ENCODE measurements at regions not wholly inside any gene's neighbourhood (a gene's known extent, or its start where the extent isn't known, plus 50 kb on each side); places are given as distances from the start of the nearest gene placed in this dataset.
"Not testable (repeated sequence)": the region's sequence is repeated elsewhere in the genome, so short reads cannot be mapped to it uniquely, and the experiment has no call there.

DNA sequence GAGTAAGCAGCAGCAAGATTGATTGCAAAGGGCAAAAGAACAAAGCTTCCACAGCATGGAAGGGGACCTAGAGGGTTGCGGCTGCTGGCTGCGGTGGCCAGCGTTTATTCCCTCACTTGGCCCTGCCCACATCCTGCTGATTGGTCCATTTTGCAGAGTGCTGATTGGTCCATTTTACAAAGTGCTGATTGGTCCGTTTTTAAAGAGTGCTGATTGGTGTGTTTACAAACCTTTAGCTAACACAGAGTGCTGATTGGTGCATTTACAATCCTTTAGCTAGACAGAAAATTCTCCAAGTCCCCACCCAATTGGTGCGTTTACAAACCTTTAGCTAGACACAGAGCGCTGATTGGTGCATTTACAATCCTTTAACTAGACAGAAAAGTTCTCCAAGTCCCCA, 194.4 kb downstream of the MC4R start:
- H3K9ac ChIP-seq (replicated peaks in 1 of 4; ENCODE audit: extremely low read depth in 1 of 4, low read depth in 3 of 4, low read length in 3 of 4); H3K23me2 ChIP-seq (ENCODE audit: low read depth, low read length); H3K18ac ChIP-seq (ENCODE audit: extremely low read depth, low read length); H3K79me1 ChIP-seq (ENCODE audit: low read depth, low read length); H2BK15ac ChIP-seq (ENCODE audit: low read length); H3K36me3 ChIP-seq (ENCODE audit: control insufficient read depth in 2 of 4, insufficient read depth in 4 of 4, low read length in 3 of 4); H2BK120ac ChIP-seq (replicated peaks; ENCODE audit: low read depth, low read length); H2BK5ac ChIP-seq (ENCODE audit: low read depth, low read length); H3K27ac ChIP-seq (ENCODE audit: low read depth, low read length); H4K5ac ChIP-seq (ENCODE audit: insufficient read length, low read depth, low read length); H3K9me3 ChIP-seq (ENCODE audit: insufficient read depth in 2 of 2, low read depth in 1 of 2, low read length in 1 of 2); H2AK5ac ChIP-seq (ENCODE audit: low read depth, low read length); H3K4ac ChIP-seq (replicated peaks; ENCODE audit: insufficient read length, low read depth, low read length); H4K20me1 ChIP-seq (replicated peaks in 1 of 2; ENCODE audit: control insufficient read depth in 1 of 2, insufficient read depth in 2 of 2, low read length in 2 of 2); H2AFZ ChIP-seq (ENCODE audit: low read length); H2BK20ac ChIP-seq (ENCODE audit: low read length); H3K14ac ChIP-seq (ENCODE audit: insufficient read length); H3K79me2 ChIP-seq (ENCODE audit: control insufficient read depth in 1 of 2, insufficient read depth in 2 of 2, low read length in 2 of 2); H3K4me2 ChIP-seq (ENCODE audit: insufficient read depth in 1 of 2, low read depth in 2 of 2, low read length in 2 of 2); H3K4me1 ChIP-seq (replicated peaks in 1 of 4; ENCODE audit: control insufficient read depth in 3 of 4, insufficient read depth in 4 of 4, low read length in 3 of 4); FAIRE-seq; H2BK12ac ChIP-seq (ENCODE audit: low read depth, low read length); H3K23ac ChIP-seq (ENCODE audit: insufficient read length); DNase-seq (ENCODE audit: low read depth in 1 of 2, low spot score in 2 of 2); H3K56ac ChIP-seq (replicated peaks; ENCODE audit: insufficient read length, low read depth, low read length); H3K27me3 ChIP-seq (replicated peaks in 1 of 4; ENCODE audit: control insufficient read depth in 3 of 4, extremely low read depth in 1 of 4, insufficient read depth in 3 of 4, low read length in 3 of 4); H4K91ac ChIP-seq (replicated peaks; ENCODE audit: insufficient read length, low read length); H4K8ac ChIP-seq (ENCODE audit: extremely low read depth, insufficient read depth, low read length); H3K4me3 ChIP-seq (ENCODE audit: extremely low read depth in 1 of 4, insufficient read depth in 2 of 4, low read depth in 3 of 4, low read length in 4 of 4): not testable (repeated sequence)
- ChIA-PET POLR2A (ENCODE audit: partially characterized antibody) (interaction anchor here (0.8 kb wide), 1 partner anchor 11 kb away, joined by 3 read pairs; no protein-coding TSS in a partner anchor), CTCF (ENCODE audit: partially characterized antibody) (interaction anchor here (1.3 kb wide), 1 partner anchor 28 kb away, joined by 3 read pairs; no protein-coding TSS in a partner anchor)
- WGBS, 2 experiments (ENCODE audit: extremely low coverage in 1 of 2, insufficient coverage in 1 of 2, insufficient read length in 1 of 2, insufficient replicate concordance in 2 of 2, low coverage in 1 of 2, low lambda C conversion rate in 2 of 2, missing lambda C conversion rate in 1 of 2): 93% methylated on average over 6 of the region's 6 CpGs; no CpG with 5 or more reads in 1 of the 2 experiments

Measured in H1 (cell line).